DOHH2 (cell line): ENCODE measurements at regions not wholly inside any gene's neighbourhood (a gene's known extent, or its start where the extent isn't known, plus 50 kb on each side); places are given as distances from the start of the nearest gene placed in this dataset.

Source experiments
- H3F3A ChIP-seq: fragments of 200-600 bp; sonication (generic), shearing (Covaris generic); 2 replicates; pipeline ENCODE4 v1.6.0; 2016; ENCODE audit warnings: antibody characterized with exemption, mild to moderate bottlenecking; ENCODE audit not compliant: control insufficient read depth, insufficient read depth
- H3K27ac ChIP-seq: fragments of 200-600 bp; sonication (generic); 2 replicates; pipeline ENCODE4 v1.5.1; 2014; ENCODE audit warnings: low read depth, mild to moderate bottlenecking, low read length, moderate library complexity
- H3K27me3 ChIP-seq: fragments of 200-600 bp; sonication (generic); 2 replicates; pipeline ENCODE4 v1.6.1; 2014; ENCODE audit warnings: mild to moderate bottlenecking, low read length, mixed read lengths; ENCODE audit not compliant: control insufficient read depth
- H3K36me3 ChIP-seq: fragments of 200-600 bp; sonication (generic); 2 replicates; pipeline ENCODE4 v1.6.1; 2014; ENCODE audit warnings: mild to moderate bottlenecking, low read length, moderate library complexity, mixed read lengths; ENCODE audit not compliant: control insufficient read depth
- H3K4me1 ChIP-seq: fragments of 200-600 bp; sonication (generic); 2 replicates; pipeline ENCODE4 v1.6.1; 2014; ENCODE audit warnings: mild to moderate bottlenecking, low read length, mixed read lengths; ENCODE audit not compliant: control insufficient read depth
- H3K4me2 ChIP-seq: fragments of 200-600 bp; sonication (generic); 2 replicates; pipeline ENCODE4 v1.6.0; 2014; ENCODE audit warnings: mild to moderate bottlenecking, low read length, moderate library complexity
- H3K4me3 ChIP-seq: fragments of 200-600 bp; sonication (generic); 2 replicates; pipeline ENCODE4 v1.5.1; 2014; ENCODE audit warnings: mild to moderate bottlenecking, low read length, mixed read lengths
- H3K79me2 ChIP-seq: fragments of 200-600 bp; sonication (generic); 2 replicates; pipeline ENCODE4 v1.6.1; 2014; ENCODE audit warnings: mild to moderate bottlenecking, low read length, mixed read lengths; ENCODE audit not compliant: control insufficient read depth
- H3K9me2 ChIP-seq: fragments of 200-600 bp; sonication (generic); replicated peaks from 2 replicates; pipeline ENCODE4 v1.6.1; 2014; ENCODE audit warnings: mild to moderate bottlenecking, low read length, mixed read lengths; ENCODE audit not compliant: control insufficient read depth
- H3K9me3 ChIP-seq: fragments of 200-600 bp; sonication (generic); 2 replicates; pipeline ENCODE4 v1.6.1; 2014; ENCODE audit warnings: antibody characterized with exemption, low read length, mixed read lengths; ENCODE audit not compliant: control insufficient read depth, insufficient read depth
- H4K20me1 ChIP-seq: fragments of 200-600 bp; sonication (generic); 2 replicates; pipeline ENCODE4 v1.6.0; 2014; ENCODE audit warnings: low read depth, mild to moderate bottlenecking, antibody characterized with exemption, low read length, moderate library complexity; ENCODE audit not compliant: control insufficient read depth, insufficient read depth
- EZH2phosphoT487 ChIP-seq: fragments of 200-600 bp; sonication (generic); IDR thresholded peaks from 2 replicates; pipeline ENCODE4 v1.6.1; 2017; ENCODE audit warnings: borderline replicate concordance, mild to moderate bottlenecking, antibody characterized with exemption, low read length, moderate library complexity, mixed read lengths
- TF ChIP-seq, protein P1 (sequence below): fragments of 200-600 bp; sonication (generic); IDR thresholded peaks from one replicate; pipeline ENCODE4 v1.5.1; 2014; ENCODE audit warnings: antibody characterized with exemption, mild to moderate bottlenecking, low read depth, low read length; ENCODE audit not compliant: poor library complexity, severe bottlenecking

DNA sequence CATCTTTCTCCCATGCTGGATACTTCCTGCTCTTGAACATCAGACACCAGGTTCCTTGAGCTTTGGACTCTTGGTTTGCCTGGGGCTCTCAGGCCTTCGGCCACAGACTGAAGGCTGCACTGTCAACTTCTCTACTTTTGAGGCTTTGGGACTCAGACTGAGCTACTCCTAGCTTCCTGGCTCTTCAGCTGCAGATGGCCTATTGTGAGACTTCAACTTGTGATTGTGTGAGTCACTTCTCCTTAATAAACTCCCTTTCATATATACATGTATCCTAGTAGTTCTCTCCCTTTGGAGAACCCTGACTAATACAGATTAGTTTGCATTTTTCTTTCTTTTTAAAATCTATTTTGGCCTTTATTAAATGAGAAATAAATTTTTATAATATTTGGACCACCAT lies 276.2 kb upstream of the SEMA3C start:
- TF ChIP-seq EZH2phosphoT487, result no peak
- TF ChIP-seq, protein P1, sequence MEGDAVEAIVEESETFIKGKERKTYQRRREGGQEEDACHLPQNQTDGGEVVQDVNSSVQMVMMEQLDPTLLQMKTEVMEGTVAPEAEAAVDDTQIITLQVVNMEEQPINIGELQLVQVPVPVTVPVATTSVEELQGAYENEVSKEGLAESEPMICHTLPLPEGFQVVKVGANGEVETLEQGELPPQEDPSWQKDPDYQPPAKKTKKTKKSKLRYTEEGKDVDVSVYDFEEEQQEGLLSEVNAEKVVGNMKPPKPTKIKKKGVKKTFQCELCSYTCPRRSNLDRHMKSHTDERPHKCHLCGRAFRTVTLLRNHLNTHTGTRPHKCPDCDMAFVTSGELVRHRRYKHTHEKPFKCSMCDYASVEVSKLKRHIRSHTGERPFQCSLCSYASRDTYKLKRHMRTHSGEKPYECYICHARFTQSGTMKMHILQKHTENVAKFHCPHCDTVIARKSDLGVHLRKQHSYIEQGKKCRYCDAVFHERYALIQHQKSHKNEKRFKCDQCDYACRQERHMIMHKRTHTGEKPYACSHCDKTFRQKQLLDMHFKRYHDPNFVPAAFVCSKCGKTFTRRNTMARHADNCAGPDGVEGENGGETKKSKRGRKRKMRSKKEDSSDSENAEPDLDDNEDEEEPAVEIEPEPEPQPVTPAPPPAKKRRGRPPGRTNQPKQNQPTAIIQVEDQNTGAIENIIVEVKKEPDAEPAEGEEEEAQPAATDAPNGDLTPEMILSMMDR, result no peak
- Histone ChIP-seq H3K79me2 (no peaks in the 10 kb centered on the region), H3K27ac (no peak overlapping the region), H3F3A (no peaks in the 10 kb centered on the region), H3K27me3 (no peaks in the 10 kb centered on the region), H3K36me3 (no peaks in the 10 kb centered on the region), H4K20me1 (no peaks in the 10 kb centered on the region), H3K9me2 (no peaks in the 10 kb centered on the region), H3K4me3 (no peak overlapping the region), H3K9me3 (no peaks in the 10 kb centered on the region), H3K4me2 (no peak overlapping the region), H3K4me1 (no peaks in the 10 kb centered on the region)

DNA sequence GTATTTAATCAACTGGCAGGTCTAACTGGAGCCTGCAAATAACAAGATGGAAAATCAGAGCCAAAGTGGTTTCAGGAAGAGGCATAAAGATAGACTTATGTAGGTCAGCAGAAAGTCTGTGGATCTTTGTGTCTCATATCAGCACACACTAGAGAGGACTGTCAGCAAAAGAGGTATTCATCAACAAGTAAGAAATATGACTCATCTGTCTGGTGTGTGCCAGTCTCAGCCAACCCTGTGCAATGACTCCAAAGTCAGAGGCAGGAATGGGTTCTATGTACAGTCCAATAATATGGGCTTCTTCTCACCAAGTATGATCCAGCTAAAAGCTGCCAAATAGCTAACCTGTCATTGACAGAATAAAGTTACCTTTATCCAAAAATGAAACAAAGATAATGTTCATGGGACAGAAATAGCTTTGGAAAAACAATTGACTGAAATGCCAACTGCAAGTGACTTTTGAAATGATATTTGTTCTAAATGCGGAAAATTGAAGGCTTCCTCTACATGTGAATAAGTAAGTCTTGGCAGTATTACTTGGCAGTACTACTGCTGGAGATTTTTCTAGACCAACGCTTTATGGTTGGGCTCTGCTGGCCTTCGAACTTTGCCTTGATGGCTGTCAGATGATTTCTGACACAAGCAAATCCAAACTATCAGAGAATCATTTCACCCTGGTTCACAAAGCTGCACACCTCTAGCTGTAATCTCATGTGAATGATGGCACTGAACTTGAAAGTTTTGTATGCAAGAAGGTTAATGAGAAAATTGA lies 272.3 kb upstream of the SEMA3C start:
- Histone ChIP-seq H3K4me3 (no peak overlapping the region), H3K27ac (no peak overlapping the region), H3K36me3 (no peaks in the 10 kb centered on the region), H3K27me3 (no peaks in the 10 kb centered on the region), H3K4me2 (no peak overlapping the region), H3K9me2 (no peaks in the 10 kb centered on the region), H4K20me1 (no peaks in the 10 kb centered on the region), H3K79me2 (no peaks in the 10 kb centered on the region), H3F3A (no peaks in the 10 kb centered on the region), H3K9me3 (no peaks in the 10 kb centered on the region), H3K4me1 (no peaks in the 10 kb centered on the region)
- TF ChIP-seq, protein P1, result no peak
- no peak for TF ChIP-seq EZH2phosphoT487

DNA sequence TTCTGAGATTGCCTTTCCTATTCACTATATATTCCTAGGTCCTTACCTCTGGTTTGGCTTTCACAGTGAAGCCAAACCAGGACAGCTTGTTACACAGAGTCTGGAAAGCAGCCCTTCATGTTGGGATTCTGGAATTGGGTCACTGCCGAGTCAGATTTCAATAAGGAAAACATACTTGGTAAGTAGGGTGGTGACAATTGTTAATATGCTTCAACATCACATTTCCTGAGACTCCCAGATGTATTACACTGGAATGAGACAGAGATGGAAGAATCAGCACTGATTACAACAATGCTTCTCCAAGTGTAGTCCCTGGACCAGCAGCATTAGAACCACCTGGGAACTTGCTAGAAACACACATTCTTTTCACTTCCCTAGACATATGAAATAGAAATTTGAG lies 268.9 kb upstream of the SEMA3C start:
- Histone ChIP-seq H3K36me3 (no peaks in the 10 kb centered on the region), H3K9me2 (no peaks in the 10 kb centered on the region), H3K4me1 (no peaks in the 10 kb centered on the region), H3K79me2 (no peaks in the 10 kb centered on the region), H3K4me3 (no peak overlapping the region), H3K27me3 (no peaks in the 10 kb centered on the region), H3K4me2 (no peak overlapping the region), H4K20me1 (no peaks in the 10 kb centered on the region), H3F3A (no peaks in the 10 kb centered on the region), H3K27ac (no peak overlapping the region), H3K9me3 (no peaks in the 10 kb centered on the region)
- TF ChIP-seq, protein P1, result no peak
- no peak for TF ChIP-seq EZH2phosphoT487
